ENCODE measurements at regions not wholly inside any gene's neighbourhood (a gene's known extent, or its start where the extent isn't known, plus 50 kb on each side); places are given as distances from the start of the nearest gene placed in this dataset.

GRCh38 chr7:136034132-136034531 lies 57.0 kb upstream of the MTPN start:
- no peak for DNase-seq (ENCODE audit: low read depth)

DNA sequence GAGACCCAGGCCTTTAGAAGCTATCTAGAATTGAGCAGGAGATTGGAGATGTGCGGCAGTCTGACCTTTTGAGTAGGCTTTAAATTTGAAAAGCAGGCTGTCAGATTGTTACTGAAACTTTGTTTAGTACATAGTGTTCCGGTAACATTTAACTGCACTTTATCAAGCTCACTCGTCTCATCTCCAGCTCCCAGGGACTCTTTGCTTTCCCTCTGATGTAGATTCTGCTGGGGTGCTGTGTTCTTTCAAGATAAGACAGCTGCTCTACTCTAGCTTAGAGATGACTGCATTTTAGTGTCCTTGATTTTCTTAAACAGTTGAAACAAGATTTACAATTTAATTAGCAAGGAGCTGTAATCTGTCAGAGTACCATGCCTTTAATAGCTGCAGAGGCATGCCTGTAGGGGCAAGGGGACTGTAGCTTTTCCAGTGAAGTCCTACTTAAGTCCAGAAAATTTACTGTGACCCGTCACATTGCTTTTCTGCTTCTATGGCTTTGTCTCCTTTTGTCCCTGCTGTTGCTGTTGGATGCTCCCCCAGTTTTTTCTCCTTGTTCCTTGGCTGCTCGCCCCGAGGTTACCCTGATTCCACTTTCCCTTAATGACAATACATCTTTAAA lies 56.4 kb upstream of the MTPN start:
- DNase-seq (ENCODE audit: low read depth) = no peak

GRCh38 chr7:136030867-136031318 lies 53.7 kb upstream of the MTPN start:
- DNase-seq (ENCODE audit: low read depth) = no peak

DNA sequence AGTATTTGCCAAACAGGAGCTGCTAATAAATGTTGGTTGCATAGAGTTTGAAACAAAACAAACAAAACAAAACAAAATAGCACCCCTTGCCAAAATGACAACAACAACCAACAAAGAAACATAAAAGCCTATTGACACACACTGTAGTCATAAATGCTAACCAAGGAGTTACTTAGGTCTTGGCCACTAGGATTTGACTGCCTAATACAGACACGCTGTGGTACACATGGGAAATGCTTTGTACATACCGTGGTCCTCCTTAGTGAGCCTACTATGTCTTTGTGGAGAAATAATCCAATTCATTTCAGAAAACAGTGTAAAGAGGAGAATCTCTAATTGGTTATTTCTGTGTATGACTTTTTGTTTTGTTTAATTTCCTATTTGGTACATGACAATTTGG lies 53.2 kb upstream of the MTPN start:
- DNase-seq (ENCODE audit: low read depth) = no peak

GRCh38 chr7:136027160-136027559 lies 50.0 kb upstream of the MTPN start:
- DNase-seq (ENCODE audit: low read depth) = no peak

Data from stimulated activated CD8-positive, alpha-beta memory T cell treated with anti-CD3 and anti-CD28 coated beads, Interleukin-7, amount 100 ng/mL, for 24 hours (primary cell).